ENCODE measurements at regions not wholly inside any gene's neighbourhood (a gene's known extent, or its start where the extent isn't known, plus 50 kb on each side); places are given as distances from the start of the nearest gene placed in this dataset.

GRCh38 chr6:8278562-8278961 is 156.8 kb downstream of the SLC35B3 start:
- H4K20me1 ChIP-seq: no peaks in the 10 kb centered on the region
- no peaks in the 10 kb centered on the region for H3K36me3 ChIP-seq
- no peaks in the 10 kb centered on the region for H3K4me1 ChIP-seq
- H3K27ac ChIP-seq: no peak overlapping the region
- peaks cover 11% of the 10 kb centered on the region for H3K9me3 ChIP-seq
- no peak overlapping the region for H3K4me3 ChIP-seq
- no peaks in the 10 kb centered on the region for H3K27me3 ChIP-seq
- no peak for TF ChIP-seq Cebpa-rat (IDR thresholded peaks at IDR 0.05)
- no peak overlapping the region for H3K9ac ChIP-seq
- H3K4me2 ChIP-seq: no peak overlapping the region

DNA sequence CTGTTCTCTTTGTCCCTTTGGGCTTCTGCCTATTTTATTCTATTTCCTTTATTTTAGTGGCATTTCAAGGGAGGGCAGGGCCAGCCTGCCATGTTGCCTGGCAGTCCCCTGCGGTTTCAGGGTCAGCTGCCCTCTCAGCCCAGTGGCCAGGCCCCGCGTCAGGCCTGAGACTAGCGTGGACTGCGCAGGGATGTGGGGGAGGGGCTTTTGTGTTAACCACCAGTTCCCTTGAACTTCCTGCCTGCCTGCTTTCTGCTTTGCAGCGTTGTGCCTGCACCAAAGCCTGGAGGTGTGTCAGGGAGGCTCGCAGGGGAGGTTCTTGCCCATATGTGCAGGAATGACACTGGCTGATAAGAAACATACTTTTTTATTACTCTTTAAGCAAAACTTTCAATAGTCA is 157.6 kb downstream of the SLC35B3 start:
- no peak overlapping the region for H3K4me2 ChIP-seq
- H3K4me3 ChIP-seq: no peak overlapping the region
- H3K27ac ChIP-seq: no peak overlapping the region
- no peaks in the 10 kb centered on the region for H3K36me3 ChIP-seq
- no peak for TF ChIP-seq Cebpa-rat (IDR thresholded peaks at IDR 0.05)
- H3K27me3 ChIP-seq: no peaks in the 10 kb centered on the region
- H3K4me1 ChIP-seq: no peaks in the 10 kb centered on the region
- no peak overlapping the region for H3K9ac ChIP-seq
- H4K20me1 ChIP-seq: no peaks in the 10 kb centered on the region
- H3K9me3 ChIP-seq: peaks cover 6% of the 10 kb centered on the region

GRCh38 chr6:8276148-8276547 is 159.2 kb downstream of the SLC35B3 start:
- no peak overlapping the region for H3K4me2 ChIP-seq
- no peaks in the 10 kb centered on the region for H3K36me3 ChIP-seq
- H3K4me3 ChIP-seq: no peak overlapping the region
- no peaks in the 10 kb centered on the region for H4K20me1 ChIP-seq
- H3K9ac ChIP-seq: no peak overlapping the region
- no peaks in the 10 kb centered on the region for H3K4me1 ChIP-seq
- no peaks in the 10 kb centered on the region for H3K9me3 ChIP-seq
- no peak overlapping the region for H3K27ac ChIP-seq
- no peaks in the 10 kb centered on the region for H3K27me3 ChIP-seq
- no peak for TF ChIP-seq Cebpa-rat (IDR thresholded peaks at IDR 0.05)

- Histone ChIP-seq H3K27me3 (no peaks in the 10 kb centered on the region), H4K20me1 (no peaks in the 10 kb centered on the region), H3K9me3 (no peaks in the 10 kb centered on the region), H3K27ac (no peak overlapping the region), H3K9ac (no peak overlapping the region), H3K4me2 (no peak overlapping the region), H3K4me1 (no peaks in the 10 kb centered on the region), H3K36me3 (no peaks in the 10 kb centered on the region), H3K4me3 (no peak overlapping the region)
- no peak for TF ChIP-seq Cebpa-rat (IDR thresholded peaks at IDR 0.05)
Observed at GRCh38 chr6:8275667-8276066, 159.7 kb downstream of the SLC35B3 start.

GRCh38 chr6:8274226-8274625 is 161.1 kb downstream of the SLC35B3 start:
- H3K9me3 ChIP-seq: no peaks in the 10 kb centered on the region
- no peaks in the 10 kb centered on the region for H4K20me1 ChIP-seq
- H3K36me3 ChIP-seq: no peaks in the 10 kb centered on the region
- no peak overlapping the region for H3K9ac ChIP-seq
- no peak overlapping the region for H3K27ac ChIP-seq
- TF ChIP-seq Cebpa-rat (IDR thresholded peaks at IDR 0.05): no peak
- no peaks in the 10 kb centered on the region for H3K27me3 ChIP-seq
- no peak overlapping the region for H3K4me2 ChIP-seq
- no peaks in the 10 kb centered on the region for H3K4me1 ChIP-seq
- no peak overlapping the region for H3K4me3 ChIP-seq

- H3K27ac ChIP-seq: no peak overlapping the region
- TF ChIP-seq Cebpa-rat (IDR thresholded peaks at IDR 0.05): no peak
Observed at GRCh38 chr6:8269872-8270454, 165.4 kb downstream of the SLC35B3 start.

DNA sequence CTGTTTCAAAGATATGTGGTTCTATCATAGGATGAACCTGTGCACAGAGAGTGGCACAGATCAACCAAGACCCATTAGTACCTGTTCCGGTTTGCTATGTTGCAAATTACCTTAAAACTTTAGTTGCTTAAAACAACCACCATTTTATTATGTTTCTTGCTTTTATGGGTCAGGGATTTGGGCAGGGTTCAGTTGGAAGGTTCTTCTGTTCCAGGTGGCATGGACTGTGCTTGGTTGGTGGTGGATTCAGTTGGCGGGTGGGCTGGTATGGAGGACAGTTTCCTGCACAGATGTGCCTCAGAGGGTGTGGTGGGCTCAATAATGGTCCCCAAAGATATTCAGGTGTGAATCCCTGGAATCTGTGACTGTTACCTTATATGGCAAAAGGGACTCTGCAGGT is 166.3 kb downstream of the SLC35B3 start:
- Histone ChIP-seq H3K36me3 (no peaks in the 10 kb centered on the region), H3K9me3 (no peaks in the 10 kb centered on the region), H3K27ac (no peak overlapping the region), H3K27me3 (no peaks in the 10 kb centered on the region), H3K9ac (no peak overlapping the region), H4K20me1 (no peaks in the 10 kb centered on the region), H3K4me3 (no peak overlapping the region), H3K4me1 (no peaks in the 10 kb centered on the region), H3K4me2 (no peak overlapping the region)
- no peak for TF ChIP-seq Cebpa-rat (IDR thresholded peaks at IDR 0.05)

More at GRCh38 chr6:8269872-8270454, 165.4 kb downstream of the SLC35B3 start:
- no peaks in the 10 kb centered on the region for H3K27me3 ChIP-seq
- H3K4me2 ChIP-seq: no peak overlapping the region
- H3K9me3 ChIP-seq: no peaks in the 10 kb centered on the region
- no peaks in the 10 kb centered on the region for H3K4me1 ChIP-seq
- no peak overlapping the region for H3K4me3 ChIP-seq
- H3K36me3 ChIP-seq: no peaks in the 10 kb centered on the region
- no peaks in the 10 kb centered on the region for H4K20me1 ChIP-seq
- no peak overlapping the region for H3K9ac ChIP-seq

DNA sequence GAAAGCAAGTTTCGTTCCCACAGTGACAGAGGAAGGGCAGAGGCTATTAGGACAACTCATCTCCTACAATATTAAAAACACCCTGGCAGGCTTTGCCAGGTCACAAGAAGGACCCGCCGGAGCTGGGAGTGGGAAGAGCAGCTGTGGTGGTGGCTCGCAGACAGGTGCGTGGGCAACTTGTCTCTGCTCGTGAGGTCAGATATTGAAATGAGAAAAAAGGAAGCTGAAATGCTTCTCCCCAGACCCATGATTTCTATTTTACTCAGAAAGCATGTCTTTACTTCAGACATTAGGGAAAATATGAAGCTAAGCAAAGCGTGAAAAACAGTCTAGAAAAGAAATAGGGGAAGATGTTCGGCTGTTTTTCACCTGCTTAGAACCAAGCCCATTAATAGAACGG is 166.3 kb upstream of the EEF1E1 start:
- Histone ChIP-seq H3K27ac (no peak overlapping the region), H3K27me3 (no peaks in the 10 kb centered on the region), H3K4me1 (no peaks in the 10 kb centered on the region), H4K20me1 (no peaks in the 10 kb centered on the region), H3K4me3 (no peak overlapping the region), H3K9ac (no peak overlapping the region), H3K9me3 (no peaks in the 10 kb centered on the region), H3K36me3 (no peaks in the 10 kb centered on the region), H3K4me2 (no peak overlapping the region)
- TF ChIP-seq Cebpa-rat (IDR thresholded peaks at IDR 0.05): no peak

DNA sequence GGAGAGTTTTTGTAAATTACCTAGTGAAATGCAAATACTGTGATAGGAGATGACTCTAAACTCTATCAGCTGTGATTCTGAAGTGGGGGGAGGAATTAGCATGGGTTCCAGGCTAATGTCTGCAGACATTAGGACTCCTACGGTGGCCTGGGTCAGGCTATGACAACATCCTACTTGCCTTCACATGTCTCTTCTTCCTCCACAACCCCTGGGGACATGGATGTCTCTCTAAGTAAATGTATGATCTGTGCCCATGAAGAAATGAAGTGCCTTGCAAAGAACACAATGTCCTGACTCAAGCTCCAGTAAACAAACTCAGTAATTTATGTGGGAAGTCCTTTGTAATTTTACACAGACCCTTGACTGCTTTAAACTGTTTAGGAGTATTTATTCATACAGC is 165.8 kb upstream of the EEF1E1 start:
- Histone ChIP-seq H3K4me3 (no peak overlapping the region), H3K4me2 (no peak overlapping the region), H3K4me1 (no peaks in the 10 kb centered on the region), H4K20me1 (no peaks in the 10 kb centered on the region), H3K36me3 (no peaks in the 10 kb centered on the region), H3K9ac (no peak overlapping the region), H3K27me3 (no peaks in the 10 kb centered on the region), H3K27ac (no peak overlapping the region), H3K9me3 (no peaks in the 10 kb centered on the region)
- no peak for TF ChIP-seq Cebpa-rat (IDR thresholded peaks at IDR 0.05)

GRCh38 chr6:8260610-8261009 is 158.3 kb upstream of the EEF1E1 start:
- Histone ChIP-seq H3K9ac (no peak overlapping the region), H3K27me3 (no peaks in the 10 kb centered on the region), H3K4me2 (no peak overlapping the region), H3K4me1 (no peaks in the 10 kb centered on the region), H4K20me1 (no peaks in the 10 kb centered on the region), H3K4me3 (no peak overlapping the region), H3K36me3 (no peaks in the 10 kb centered on the region), H3K9me3 (no peaks in the 10 kb centered on the region), H3K27ac (no peak overlapping the region)
- no peak for TF ChIP-seq Cebpa-rat (IDR thresholded peaks at IDR 0.05)

DNA sequence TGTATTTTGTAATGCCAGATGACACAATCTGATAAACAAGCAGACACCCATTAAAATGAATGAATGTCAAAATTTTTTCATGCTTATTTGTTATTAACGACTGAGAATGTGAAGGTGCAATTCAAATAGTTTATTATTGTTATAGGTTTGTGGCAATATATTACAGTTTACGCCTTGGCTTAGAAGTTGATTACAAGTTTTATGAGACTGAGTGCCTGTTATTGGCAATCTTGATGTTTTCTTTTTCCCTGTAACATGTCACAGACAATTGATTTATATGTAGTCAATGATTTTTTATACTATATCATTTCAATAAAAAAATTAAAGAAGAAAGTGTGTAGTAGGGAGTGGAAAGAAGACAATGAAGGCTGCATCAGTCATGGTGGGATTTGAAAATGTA is 144.1 kb upstream of the EEF1E1 start:
- H3K27ac ChIP-seq: no peak overlapping the region
- H3K9ac ChIP-seq: no peak overlapping the region
- no peaks in the 10 kb centered on the region for H3K9me3 ChIP-seq
- H4K20me1 ChIP-seq: no peaks in the 10 kb centered on the region
- H3K4me1 ChIP-seq: no peaks in the 10 kb centered on the region
- no peaks in the 10 kb centered on the region for H3K27me3 ChIP-seq
- H3K4me2 ChIP-seq: no peak overlapping the region
- H3K36me3 ChIP-seq: no peaks in the 10 kb centered on the region
- no peak for TF ChIP-seq Cebpa-rat (IDR thresholded peaks at IDR 0.05)
- no peak overlapping the region for H3K4me3 ChIP-seq

Measured in BLaER1 (cell line).